ENCODE measurements at regions not wholly inside any gene's neighbourhood (a gene's known extent, or its start where the extent isn't known, plus 50 kb on each side); places are given as distances from the start of the nearest gene placed in this dataset.
A peak's percentile ranks its signal among the peaks of the same experiment; 100 is the strongest.

- dilution Hi-C loops (cut with MboI; ENCODE audit: extremely low pct_ligation_motif_present, low sequenced_read_pairs), result no loop called here
- H3K79me2 ChIP-seq (ENCODE audit: control insufficient read depth, insufficient read depth, low read length), result no peaks in the 10 kb centered on the region
- no peak overlapping the region for H3K4me2 ChIP-seq (ENCODE audit: control insufficient read depth, extremely low read depth, insufficient read depth, low read depth, low read length)
- no peaks in the 10 kb centered on the region for H3K36me3 ChIP-seq (ENCODE audit: control insufficient read depth in 2 of 2, extremely low read depth in 1 of 2, insufficient read depth in 2 of 2, low read length in 2 of 2)
- peaks cover 3% of the 10 kb centered on the region for H3K27me3 ChIP-seq (ENCODE audit: control insufficient read depth, extremely low read depth, insufficient read depth, low read length)
- H2AFZ ChIP-seq (ENCODE audit: control insufficient read depth, low read length), result no peak overlapping the region
- H3K27ac ChIP-seq (ENCODE audit: control insufficient read depth, insufficient read depth, low read length), result no peak overlapping the region
- FAIRE-seq, result no peak
- no peak overlapping the region for H3K4me3 ChIP-seq (ENCODE audit: control insufficient read depth in 2 of 3, extremely low read depth in 1 of 3, insufficient read depth in 2 of 3, low read depth in 1 of 3, low read length in 3 of 3)
- H3K4me1 ChIP-seq (ENCODE audit: control insufficient read depth, extremely low read depth, insufficient read depth, low read length), result peaks cover 12% of the 10 kb centered on the region
- H4K20me1 ChIP-seq (ENCODE audit: control insufficient read depth, extremely low read depth, insufficient read depth, low read length), result no peaks in the 10 kb centered on the region
- no peak for DNase-seq (ENCODE audit: low read depth, low spot score)
- H3K9me3 ChIP-seq (ENCODE audit: control insufficient read depth, low read depth, low read length), result peaks cover 5% of the 10 kb centered on the region
- TF ChIP-seq EZH2 (IDR thresholded peaks at IDR 0.05; ENCODE audit: low read length) (no peak), CTCF (optimal IDR thresholded peaks at IDR 0.05 in 1 of 3, IDR thresholded peaks at IDR 0.05 in 1 of 3, conservative IDR thresholded peaks at IDR 0.05 in 1 of 3; ENCODE audit: extremely low read depth in 1 of 3, insufficient read depth in 2 of 3, low read length in 3 of 3) (no peak)
- no peak overlapping the region for H3K9ac ChIP-seq (ENCODE audit: control insufficient read depth, extremely low read depth, insufficient read depth, low read length)
- no peaks in the 10 kb centered on the region for H3K9me1 ChIP-seq (ENCODE audit: control insufficient read depth, extremely low read depth, insufficient read depth, low read length)
Observed at GRCh38 chr10:124225467-124226270, 132.3 kb upstream of the CHST15 start.

GRCh38 chr10:124225029-124225466, 131.7 kb upstream of the CHST15 start:
- Histone ChIP-seq H3K9me3 (ENCODE audit: control insufficient read depth, low read depth, low read length) (peaks cover 5% of the 10 kb centered on the region), H3K36me3 (ENCODE audit: control insufficient read depth in 2 of 2, extremely low read depth in 1 of 2, insufficient read depth in 2 of 2, low read length in 2 of 2) (no peaks in the 10 kb centered on the region), H2AFZ (ENCODE audit: control insufficient read depth, low read length) (no peak overlapping the region), H3K27ac (ENCODE audit: control insufficient read depth, insufficient read depth, low read length) (no peak overlapping the region), H3K9me1 (ENCODE audit: control insufficient read depth, extremely low read depth, insufficient read depth, low read length) (no peaks in the 10 kb centered on the region), H3K9ac (ENCODE audit: control insufficient read depth, extremely low read depth, insufficient read depth, low read length) (no peak overlapping the region), H3K4me2 (ENCODE audit: control insufficient read depth, extremely low read depth, insufficient read depth, low read depth, low read length) (peak overlapping the region; percentile 22), H3K79me2 (ENCODE audit: control insufficient read depth, insufficient read depth, low read length) (no peaks in the 10 kb centered on the region), H4K20me1 (ENCODE audit: control insufficient read depth, extremely low read depth, insufficient read depth, low read length) (no peaks in the 10 kb centered on the region), H3K27me3 (ENCODE audit: control insufficient read depth, extremely low read depth, insufficient read depth, low read length) (peaks cover 3% of the 10 kb centered on the region), H3K4me3 (ENCODE audit: control insufficient read depth in 2 of 3, extremely low read depth in 1 of 3, insufficient read depth in 2 of 3, low read depth in 1 of 3, low read length in 3 of 3) (no peak overlapping the region), H3K4me1 (ENCODE audit: control insufficient read depth, extremely low read depth, insufficient read depth, low read length) (peaks cover 12% of the 10 kb centered on the region)
- FAIRE-seq (no peak), DNase-seq (ENCODE audit: low read depth, low spot score) (no peak)
- dilution Hi-C loops (cut with MboI; ENCODE audit: extremely low pct_ligation_motif_present, low sequenced_read_pairs), result no loop called here
- TF ChIP-seq EZH2 (IDR thresholded peaks at IDR 0.05; ENCODE audit: low read length) (no peak), CTCF (optimal IDR thresholded peaks at IDR 0.05 in 1 of 3, IDR thresholded peaks at IDR 0.05 in 1 of 3, conservative IDR thresholded peaks at IDR 0.05 in 1 of 3; ENCODE audit: extremely low read depth in 1 of 3, insufficient read depth in 2 of 3, low read length in 3 of 3) (no peak)
